HG03457 (cell line): ENCODE measurements at regions not wholly inside any gene's neighbourhood (a gene's known extent, or its start where the extent isn't known, plus 50 kb on each side); places are given as distances from the start of the nearest gene placed in this dataset.

ENCODE experiments used
- ATAC-seq: cut with Tn5 transposase; IDR thresholded peaks from one replicate; pipeline ENCODE4 v1.9.1; 2021; ENCODE audit warnings: moderate number of reproducible peaks; ENCODE audit not compliant: unreplicated experiment

DNA sequence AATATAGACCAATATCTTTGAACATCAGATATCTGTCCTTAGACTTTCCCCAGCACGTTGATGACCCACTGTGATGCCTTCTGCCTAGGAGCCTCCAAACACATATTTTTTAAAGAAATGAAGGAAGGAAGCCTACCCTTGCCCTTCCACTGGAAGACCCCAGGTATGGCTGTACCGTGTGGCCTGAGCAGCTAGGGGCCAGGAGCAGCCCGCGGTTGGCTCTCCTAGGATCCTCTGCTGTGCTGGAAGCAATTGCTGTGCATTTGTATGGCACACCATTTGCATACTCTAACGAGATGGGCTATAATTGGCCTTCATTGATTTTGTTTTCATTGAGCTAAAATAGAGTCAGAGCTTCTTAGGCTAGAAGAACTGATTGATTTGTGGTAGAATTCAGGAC lies 128.8 kb downstream of the GPAT3 start:
- no peak for ATAC-seq

DNA sequence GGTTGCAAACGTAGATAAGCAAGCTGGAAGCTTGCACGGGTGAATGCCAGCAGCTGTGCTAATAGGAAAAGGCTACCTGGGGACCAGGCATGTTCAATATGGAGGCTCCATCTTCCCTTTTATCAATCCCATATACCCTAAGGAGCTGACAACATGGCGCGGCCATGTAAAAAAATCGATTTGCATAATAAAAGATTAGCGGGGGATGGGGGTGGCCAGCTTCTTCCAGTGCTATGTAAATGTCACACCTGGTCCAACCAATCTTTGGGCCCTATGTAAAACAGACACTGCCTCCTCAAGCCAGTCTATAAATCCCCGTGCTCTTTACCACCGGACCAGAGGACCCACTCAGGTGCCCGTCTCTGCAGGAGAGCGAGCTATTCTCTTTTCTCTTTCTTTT lies 128.2 kb downstream of the GPAT3 start:
- ATAC-seq, result no peak

DNA sequence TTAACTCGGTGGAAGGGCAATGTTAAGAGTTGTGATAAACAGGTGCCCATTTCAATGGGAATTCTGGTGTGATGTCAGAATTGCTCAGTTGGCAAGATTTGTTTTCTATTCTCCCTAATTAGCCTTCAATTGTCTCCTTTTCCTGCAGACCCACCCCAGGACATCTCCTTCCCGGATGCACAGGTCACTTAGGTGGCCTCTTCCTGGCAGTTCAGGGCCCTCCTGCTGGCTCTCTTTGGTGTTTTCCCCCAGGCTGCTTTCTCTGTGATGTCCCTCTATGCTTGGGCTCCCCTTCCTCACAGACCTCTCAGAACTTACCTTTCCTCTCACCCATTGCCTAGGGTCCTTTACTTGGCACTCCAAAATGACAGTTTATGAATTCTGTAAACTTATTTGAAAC lies 126.3 kb downstream of the GPAT3 start:
- no peak for ATAC-seq

DNA sequence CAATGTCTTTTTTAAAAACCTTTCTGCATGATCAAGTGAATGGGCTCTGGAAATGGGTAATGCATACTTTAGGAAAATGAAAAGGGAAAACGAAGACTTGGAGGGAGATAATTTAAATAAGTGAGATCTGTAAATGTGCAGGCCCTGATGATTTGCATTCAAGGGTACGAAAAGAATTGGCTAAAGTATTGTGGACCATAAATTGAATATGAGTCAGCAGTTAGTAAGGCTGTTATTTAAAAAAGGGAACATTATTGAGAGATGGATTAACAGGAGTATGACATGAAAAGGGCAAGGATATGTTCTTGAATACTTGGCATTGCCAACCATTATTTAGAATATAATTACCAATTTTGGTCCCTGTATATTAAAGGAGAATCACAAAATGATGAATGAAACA lies 125.5 kb downstream of the GPAT3 start:
- no peak for ATAC-seq

DNA sequence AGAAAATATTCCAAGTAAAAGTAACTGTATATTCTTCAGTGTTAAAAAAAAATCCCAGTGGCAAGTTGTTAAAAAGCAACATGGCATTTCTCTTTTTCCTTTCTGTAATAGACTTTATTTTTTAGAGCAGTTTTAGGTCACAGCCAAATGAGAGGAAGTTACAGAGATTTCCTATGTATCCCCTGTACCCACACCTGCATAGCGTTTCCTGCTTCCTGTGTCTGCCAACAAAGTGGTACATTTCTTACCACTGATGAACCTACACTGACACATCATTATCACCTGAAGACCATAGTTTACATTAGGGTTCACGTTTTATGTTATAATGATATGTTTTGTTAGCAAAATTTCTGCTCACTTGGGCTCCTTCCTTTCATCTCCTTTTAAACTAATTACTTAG lies 124.7 kb downstream of the GPAT3 start:
- ATAC-seq, result no peak

DNA sequence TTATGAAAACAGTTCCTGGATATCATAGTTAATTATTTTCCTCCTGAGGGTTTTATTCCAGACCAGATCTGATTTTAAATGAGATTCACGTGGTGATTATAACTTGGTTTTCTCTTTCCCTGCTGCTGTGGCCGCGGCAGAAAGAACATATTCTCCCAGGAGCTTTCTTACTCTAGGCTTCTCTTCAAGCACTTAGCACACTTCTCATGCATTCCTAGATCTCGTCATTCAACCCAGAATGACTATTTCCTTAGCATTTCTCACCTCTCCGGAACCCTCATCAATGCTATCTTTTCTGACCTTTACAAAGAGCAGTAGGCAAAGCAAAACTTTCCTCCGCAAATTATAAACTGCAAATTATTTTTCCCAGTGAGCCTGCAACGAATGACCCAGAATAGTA lies 122.9 kb downstream of the GPAT3 start:
- no peak for ATAC-seq

DNA sequence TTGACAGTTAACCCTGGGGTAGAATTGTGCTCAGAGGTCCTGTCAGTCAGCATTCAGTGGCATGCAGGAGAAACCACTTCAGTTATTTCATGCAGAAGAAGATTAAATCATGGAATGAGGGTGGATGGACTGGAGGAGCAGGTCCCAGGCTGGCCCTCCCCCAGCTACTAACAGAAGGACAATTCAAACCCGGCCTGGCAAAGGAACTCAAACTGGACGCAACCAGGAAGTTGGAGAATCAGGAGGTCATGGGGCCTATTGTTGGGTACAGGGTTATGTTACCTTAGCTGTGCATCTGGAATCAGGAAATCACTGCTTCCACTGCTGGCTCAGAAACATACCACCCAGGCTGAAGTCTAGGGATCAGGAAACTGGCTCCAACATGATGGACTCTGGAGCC lies 121.4 kb downstream of the GPAT3 start:
- ATAC-seq, result no peak
